ENCODE measurements at regions not wholly inside any gene's neighbourhood (a gene's known extent, or its start where the extent isn't known, plus 50 kb on each side); places are given as distances from the start of the nearest gene placed in this dataset.
"Not testable (repeated sequence)": the region's sequence is repeated elsewhere in the genome, so short reads cannot be mapped to it uniquely, and the experiment has no call there.

GRCh38 chr21:18114810-18115209 is 129.8 kb upstream of the CHODL start:
- no peak for DNase-seq (ENCODE audit: low read depth in 4 of 4, low spot score in 1 of 4)

- no peak for DNase-seq (ENCODE audit: low read depth in 4 of 4, low spot score in 1 of 4)
Measured at GRCh38 chr21:18104802-18105201, 139.8 kb upstream of the CHODL start.

DNA sequence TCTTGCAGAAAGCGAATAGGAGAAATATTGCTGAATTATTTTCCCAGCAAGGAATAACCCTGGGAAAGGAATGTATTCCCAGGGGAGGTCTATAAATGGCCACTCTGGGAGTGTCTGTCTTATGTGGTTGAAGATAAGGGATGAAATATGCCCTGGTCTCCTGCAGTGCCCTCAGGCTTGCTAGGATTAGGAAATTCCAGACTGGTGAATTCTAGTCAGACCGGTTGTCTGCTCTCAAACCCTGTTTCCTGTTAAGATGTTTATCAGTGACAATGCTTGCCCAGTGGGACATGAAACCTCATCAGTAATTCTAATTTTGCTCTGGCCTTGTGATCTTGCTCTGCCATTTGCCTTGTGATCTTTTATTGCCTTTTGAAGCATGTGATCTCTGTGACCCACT is 148.2 kb upstream of the CHODL start:
- not testable (repeated sequence) for DNase-seq (ENCODE audit: low read depth in 4 of 4, low spot score in 1 of 4)

DNA sequence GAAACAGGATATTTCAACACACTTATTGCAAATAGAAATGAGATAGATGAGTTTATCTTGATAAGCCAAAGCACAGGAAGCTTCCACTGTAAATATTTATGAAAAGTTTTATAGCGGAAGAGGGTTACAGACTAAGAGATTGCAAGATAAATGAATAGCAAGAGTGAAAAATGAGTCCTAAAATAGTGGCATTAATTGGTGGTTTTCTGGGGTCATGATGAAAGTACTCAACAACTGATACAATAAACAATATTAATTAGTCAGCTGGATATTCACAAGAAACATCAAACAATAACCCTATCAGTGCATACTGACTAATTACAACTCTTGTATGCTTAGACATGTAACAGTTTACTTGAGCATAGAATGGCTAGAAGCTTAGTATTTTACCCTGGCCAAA is 154.8 kb upstream of the CHODL start:
- no peak for DNase-seq (ENCODE audit: low read depth in 4 of 4, low spot score in 1 of 4)

GRCh38 chr21:18070392-18070791 is 174.2 kb upstream of the CHODL start:
- DNase-seq (ENCODE audit: low read depth in 4 of 4, low spot score in 1 of 4) = no peak

- DNase-seq (ENCODE audit: low read depth in 4 of 4, low spot score in 1 of 4) = no peak
Measured at GRCh38 chr21:18069875-18070274, 174.8 kb upstream of the CHODL start.

- DNase-seq (ENCODE audit: low read depth in 4 of 4, low spot score in 1 of 4) = no peak
Measured at GRCh38 chr21:18060402-18060801, 184.2 kb upstream of the CHODL start.

- DNase-seq (ENCODE audit: low read depth in 4 of 4, low spot score in 1 of 4) = no peak
Measured at GRCh38 chr21:18058731-18059398, 185.8 kb upstream of the CHODL start.

DNA sequence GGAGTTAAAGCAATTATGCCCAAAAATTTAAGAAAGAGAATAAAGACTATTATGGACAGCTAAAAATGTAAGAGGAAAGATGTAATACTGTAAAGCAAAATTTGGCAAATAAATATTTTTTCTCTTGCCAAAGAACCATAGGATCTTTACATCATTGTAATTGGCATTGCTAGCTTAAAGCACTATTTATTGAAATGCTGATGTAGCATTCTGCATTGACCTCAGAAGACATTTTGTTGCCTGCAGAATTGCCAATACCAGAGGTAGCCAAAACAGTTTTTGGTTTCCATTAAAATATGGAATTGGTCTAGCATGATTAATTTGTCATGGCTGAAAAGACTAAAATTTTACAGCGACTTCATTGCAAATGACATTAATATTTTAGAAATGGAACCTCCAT is 191.5 kb upstream of the CHODL start:
- DNase-seq (ENCODE audit: low read depth in 4 of 4, low spot score in 1 of 4) = no peak

DNA sequence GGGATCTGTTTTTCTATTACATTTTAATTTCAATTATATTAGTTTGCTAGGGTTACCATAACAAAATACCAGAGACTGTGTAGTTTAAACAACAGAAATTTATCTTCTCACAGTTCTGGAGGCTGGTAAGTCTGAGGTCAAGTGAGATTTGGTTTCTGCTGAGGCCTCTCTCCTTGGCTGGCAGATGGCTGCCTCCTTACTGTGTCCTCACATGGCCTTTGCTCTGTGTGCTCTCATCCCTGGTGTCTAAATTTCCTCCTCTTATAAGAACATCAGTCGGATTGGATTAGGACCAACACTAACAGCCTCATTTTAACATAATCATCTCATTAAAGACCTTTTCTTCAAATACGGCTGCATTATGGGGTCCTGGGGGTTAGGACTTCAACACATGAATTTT is 195.2 kb upstream of the CHODL start:
- DNase-seq (ENCODE audit: low read depth in 4 of 4, low spot score in 1 of 4) = no peak

- no peak for DNase-seq (ENCODE audit: low read depth in 4 of 4, low spot score in 1 of 4)
Measured at GRCh38 chr21:18041012-18041411, 203.6 kb upstream of the CHODL start.

- no peak for DNase-seq (ENCODE audit: low read depth in 4 of 4, low spot score in 1 of 4)
Measured at GRCh38 chr21:18030248-18030647, 211.1 kb upstream of the C21orf91 start.

- DNase-seq (ENCODE audit: low read depth in 4 of 4, low spot score in 1 of 4) = no peak
Measured at GRCh38 chr21:18026359-18026758, 207.2 kb upstream of the C21orf91 start.

GRCh38 chr21:18023711-18024110 is 204.6 kb upstream of the C21orf91 start:
- DNase-seq (ENCODE audit: low read depth in 4 of 4, low spot score in 1 of 4) = no peak

DNA sequence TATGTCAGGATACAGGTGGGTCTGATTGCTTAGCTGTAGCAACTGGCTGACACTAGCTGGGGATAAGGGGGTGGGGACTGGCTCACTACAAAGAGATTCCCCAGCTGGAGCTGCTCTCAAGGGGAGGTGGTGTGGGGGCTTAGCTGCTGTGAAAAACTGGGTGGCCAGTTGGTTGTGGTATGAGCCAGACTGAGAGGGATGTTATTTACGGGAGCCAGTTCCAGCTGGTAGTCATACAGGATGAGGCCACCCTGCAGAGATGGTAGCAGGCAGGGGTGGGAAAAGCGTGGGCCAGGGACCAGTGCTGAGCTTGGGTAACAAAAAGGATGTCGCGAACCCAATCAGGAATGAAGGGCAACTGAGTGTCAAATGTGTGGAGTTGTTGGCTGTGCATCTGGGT is 204.0 kb upstream of the C21orf91 start:
- DNase-seq (ENCODE audit: low read depth in 4 of 4, low spot score in 1 of 4) = no peak

DNA sequence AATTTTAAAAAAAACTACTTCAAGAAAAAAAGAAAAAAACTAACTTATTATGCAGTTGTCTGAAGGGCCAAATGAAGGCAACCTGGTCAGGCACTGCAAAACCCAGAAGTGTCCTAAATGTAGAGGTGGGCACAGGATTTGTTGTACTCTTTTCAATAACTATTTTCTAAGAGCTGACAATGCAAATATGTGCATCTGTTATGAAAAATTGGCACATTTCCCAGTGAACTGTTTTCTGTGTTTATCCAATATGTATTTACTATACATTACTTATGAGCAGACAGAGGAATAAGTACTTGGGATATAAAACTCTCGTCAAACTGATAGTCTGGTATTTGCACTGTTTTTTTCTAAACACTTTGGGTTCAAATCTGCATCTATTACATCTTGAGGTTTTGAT is 188.0 kb upstream of the C21orf91 start:
- DNase-seq (ENCODE audit: low read depth in 4 of 4, low spot score in 1 of 4) = no peak

DNA sequence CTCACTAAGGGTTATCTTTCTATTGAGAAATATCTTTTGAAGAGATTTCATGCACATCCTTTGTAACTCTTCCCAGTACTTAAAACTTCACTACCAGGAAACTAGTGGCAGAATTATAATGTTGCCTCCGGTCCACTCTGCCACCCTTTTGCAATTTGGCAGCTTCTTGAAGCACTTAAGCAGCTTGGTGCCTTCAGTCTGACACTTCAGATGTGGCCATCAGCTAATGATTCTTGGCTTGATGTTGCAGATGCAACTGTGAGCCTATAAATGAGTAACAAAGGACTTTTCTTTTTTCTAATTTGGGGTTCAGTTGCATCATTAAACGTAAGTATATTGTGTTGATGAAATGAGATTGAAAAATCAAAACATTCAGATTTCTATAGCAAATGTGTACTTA is 187.5 kb upstream of the C21orf91 start:
- DNase-seq (ENCODE audit: low read depth in 4 of 4, low spot score in 1 of 4) = no peak

DNA sequence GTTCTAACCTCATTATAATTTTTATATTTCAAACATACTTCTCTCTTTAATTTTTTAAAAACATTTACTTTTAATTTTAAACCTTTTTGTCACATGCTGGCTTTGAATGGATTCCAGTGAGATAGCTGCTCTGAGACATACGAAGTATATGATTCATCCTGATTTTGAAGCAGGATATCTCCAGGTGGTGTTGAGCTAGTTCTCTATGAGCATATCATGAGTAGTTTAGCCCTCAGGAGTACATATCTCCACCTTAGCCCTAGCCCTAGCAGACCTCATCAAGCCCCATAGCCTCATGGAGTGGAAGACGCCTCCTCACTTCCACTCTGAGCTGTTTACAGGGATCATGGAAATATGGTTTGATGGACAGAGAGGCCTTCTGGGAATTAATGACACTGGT is 183.2 kb upstream of the C21orf91 start:
- DNase-seq (ENCODE audit: low read depth in 4 of 4, low spot score in 1 of 4) = no peak

- DNase-seq (ENCODE audit: low read depth in 4 of 4, low spot score in 1 of 4) = no peak
Measured at GRCh38 chr21:18000981-18001686, 182.0 kb upstream of the C21orf91 start.

- DNase-seq (ENCODE audit: low read depth in 4 of 4, low spot score in 1 of 4) = not testable (repeated sequence)
Measured at GRCh38 chr21:17998599-17998998, 179.4 kb upstream of the C21orf91 start.

GRCh38 chr21:17989780-17990179 is 170.6 kb upstream of the C21orf91 start:
- no peak for DNase-seq (ENCODE audit: low read depth in 4 of 4, low spot score in 1 of 4)

DNA sequence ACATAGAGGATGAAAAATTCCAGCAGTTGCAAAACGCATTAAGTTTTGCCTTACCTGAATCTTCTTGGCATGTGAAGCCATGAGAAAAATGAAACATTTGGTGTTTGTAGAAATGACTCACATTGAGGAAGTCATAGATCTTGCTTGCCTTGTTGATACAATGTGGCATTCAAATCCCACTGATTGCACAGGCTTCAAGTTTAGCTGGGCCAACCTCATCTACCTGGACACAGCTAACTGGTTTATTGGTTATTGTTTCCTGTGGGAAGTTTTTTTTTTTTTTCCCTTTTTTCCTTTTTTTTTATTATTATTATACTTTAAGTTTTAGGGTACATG is 168.9 kb upstream of the C21orf91 start:
- DNase-seq (ENCODE audit: low read depth in 4 of 4, low spot score in 1 of 4) = no peak
